LNCaP clone FGC (cell line): ENCODE measurements at regions not wholly inside any gene's neighbourhood (a gene's known extent, or its start where the extent isn't known, plus 50 kb on each side); places are given as distances from the start of the nearest gene placed in this dataset.
"Not testable (repeated sequence)": the region's sequence is repeated elsewhere in the genome, so short reads cannot be mapped to it uniquely, and the experiment has no call there.

ENCODE experiments used
- DNase-seq: peaks from one replicate; pipeline ENCODE4 v3.0.0-alpha.2; 2011; ENCODE audit warnings: low read depth
- H3K4me3 ChIP-seq: 2 replicates; pipeline ENCODE4 v1.5.1; 2011; ENCODE audit warnings: mild to moderate bottlenecking, low read depth, low read length, control low read depth

GRCh38 chr2:91515966-91516365 is 2824.5 kb downstream of the RPIA start:
- not testable (repeated sequence) for H3K4me3 ChIP-seq, DNase-seq

DNA sequence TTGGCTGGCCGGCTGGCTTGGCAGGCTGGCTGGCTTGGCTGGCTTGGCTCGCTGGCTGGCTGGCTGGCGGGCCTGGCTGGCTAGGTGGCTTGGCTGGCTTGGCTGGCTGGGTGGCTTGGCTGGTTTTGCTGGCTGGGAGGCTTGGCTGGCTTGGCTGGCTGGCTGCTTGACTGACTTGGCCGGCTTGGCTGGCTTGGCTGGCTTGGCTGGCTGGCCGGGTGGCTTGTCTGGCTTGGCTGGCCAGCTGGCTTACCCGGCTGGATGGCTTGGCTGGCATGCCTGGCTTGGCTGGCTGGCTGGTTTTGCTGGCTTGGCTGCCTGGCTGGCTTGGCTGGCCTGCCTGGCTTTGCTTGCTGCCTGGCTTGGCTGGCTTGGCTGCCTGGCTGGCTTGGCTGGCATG is 2825.2 kb downstream of the RPIA start:
- not testable (repeated sequence) for H3K4me3 ChIP-seq, DNase-seq

DNA sequence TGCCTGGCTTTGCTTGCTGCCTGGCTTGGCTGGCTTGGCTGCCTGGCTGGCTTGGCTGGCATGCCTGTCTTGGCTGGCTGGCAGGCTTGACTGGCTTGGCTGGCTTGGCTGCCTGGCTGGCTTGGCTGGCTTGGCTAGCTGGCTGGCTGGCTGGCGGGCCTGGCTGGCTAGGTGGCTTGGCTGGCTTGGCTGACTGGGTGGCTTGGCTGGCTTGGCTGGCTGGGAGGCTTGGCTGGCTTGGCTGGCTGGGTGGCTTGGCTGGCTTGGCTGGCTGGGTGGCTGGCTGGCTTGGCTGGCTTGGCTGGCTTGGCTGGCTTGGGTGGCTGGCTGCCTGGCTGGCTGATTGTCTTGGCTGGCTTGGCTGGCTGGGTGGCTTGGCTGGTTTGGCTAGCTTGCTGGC is 2826.4 kb downstream of the RPIA start:
- not testable (repeated sequence) for H3K4me3 ChIP-seq, DNase-seq

DNA sequence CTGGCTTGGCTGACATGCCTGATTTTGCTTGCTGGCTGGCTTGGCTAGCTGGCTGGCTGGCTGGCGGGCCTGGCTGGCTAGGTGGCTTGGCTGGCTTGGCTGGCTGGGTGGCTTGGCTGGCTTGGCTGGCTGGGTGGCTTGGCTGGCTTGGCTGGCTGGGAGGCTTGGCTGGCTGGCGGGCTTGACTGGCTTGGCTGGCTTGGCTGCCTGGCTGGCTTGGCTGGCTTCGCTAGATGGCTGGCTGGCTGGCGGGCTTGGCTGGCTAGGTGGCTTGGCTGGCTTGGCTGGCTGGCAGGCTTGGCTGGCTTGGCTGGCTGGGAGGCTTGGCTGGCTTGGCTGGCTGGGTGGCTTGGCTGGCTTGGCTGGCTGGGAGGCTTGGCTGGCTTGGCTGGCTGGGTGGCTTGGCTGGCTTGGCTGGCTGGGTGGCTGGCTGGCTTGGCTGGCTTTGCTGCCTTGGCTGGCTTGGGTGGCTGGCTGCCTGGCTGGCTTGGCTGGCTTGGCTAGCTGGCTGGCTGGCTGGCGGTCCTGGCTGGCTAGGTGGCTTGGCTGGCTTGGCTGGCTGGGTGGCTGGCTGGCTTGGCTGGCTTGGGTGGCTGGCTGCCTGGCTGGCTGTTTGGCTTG is 2827.0 kb downstream of the RPIA start:
- not testable (repeated sequence) for DNase-seq, H3K4me3 ChIP-seq

GRCh38 chr2:91519359-91519758 is 2827.9 kb downstream of the RPIA start:
- not testable (repeated sequence) for DNase-seq, H3K4me3 ChIP-seq

DNA sequence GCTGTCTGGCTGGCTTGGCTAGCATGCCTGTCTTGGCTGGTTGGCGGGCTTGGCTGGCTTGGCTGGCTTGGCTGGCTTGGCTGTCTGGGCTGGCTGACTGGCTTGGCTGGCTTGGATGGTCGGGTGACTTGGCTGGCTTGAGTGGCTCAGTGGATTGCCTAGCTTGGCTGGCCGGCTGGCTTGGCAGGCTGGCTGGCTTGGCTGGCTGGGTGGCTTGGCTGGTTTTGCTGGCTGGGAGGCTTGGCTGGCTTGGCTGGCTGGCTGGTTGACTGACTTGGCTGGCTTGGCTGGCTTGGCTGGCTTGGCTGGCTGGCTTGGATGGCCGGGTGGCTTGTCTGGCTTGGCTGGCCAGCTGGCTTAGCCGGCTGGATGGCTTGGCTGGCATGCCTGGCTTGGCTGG is 2828.4 kb downstream of the RPIA start:
- H3K4me3 ChIP-seq, DNase-seq: not testable (repeated sequence)

DNA sequence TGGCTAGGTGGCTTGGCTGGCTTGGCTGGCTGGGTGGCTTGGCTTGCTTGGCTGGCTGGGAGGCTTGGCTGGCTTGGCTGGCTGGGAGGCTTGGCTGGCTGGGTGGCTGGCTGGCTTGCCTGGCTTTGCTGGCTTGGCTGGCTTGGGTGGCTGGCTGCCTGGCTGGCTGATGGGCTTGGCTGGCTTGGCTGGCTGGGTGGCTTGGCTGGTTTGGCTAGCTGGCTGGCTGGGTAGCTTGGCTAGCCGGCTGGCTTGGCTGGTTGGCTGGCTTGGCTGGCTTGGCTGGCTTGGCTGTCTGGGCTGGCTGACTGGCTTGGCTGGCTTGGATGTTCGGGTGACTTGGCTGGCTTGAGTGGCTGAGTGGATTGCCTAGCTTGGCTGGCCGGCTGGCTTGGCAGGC is 2829.1 kb downstream of the RPIA start:
- not testable (repeated sequence) for DNase-seq, H3K4me3 ChIP-seq

GRCh38 chr2:91520972-91521535 is 2829.6 kb downstream of the RPIA start:
- not testable (repeated sequence) for H3K4me3 ChIP-seq

DNA sequence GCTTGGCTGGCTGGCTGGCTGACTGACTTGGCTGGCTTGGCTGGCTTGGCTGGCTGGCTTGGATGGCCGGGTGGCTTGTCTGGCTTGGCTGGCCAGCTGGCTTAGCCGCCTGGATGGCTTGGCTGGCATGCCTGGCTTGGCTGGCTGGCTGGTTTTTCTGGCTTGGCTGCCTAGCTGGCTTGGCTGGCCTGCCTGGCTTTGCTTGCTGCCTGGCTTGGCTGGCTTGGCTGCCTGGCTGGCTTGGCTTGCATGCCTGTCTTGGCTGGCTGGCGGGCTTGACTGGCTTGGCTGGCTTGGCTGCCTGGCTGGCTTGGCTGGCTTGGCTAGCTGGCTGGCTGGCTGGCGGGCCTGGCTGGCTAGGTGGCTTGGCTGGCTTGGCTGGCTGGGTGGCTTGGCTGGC is 2830.5 kb downstream of the RPIA start:
- not testable (repeated sequence) for H3K4me3 ChIP-seq, DNase-seq

More at GRCh38 chr2:91520972-91521535, 2829.6 kb downstream of the RPIA start:
- DNase-seq, result not testable (repeated sequence)

- DNase-seq, H3K4me3 ChIP-seq: not testable (repeated sequence)
Measured at GRCh38 chr2:91522877-91523276, 2831.4 kb downstream of the RPIA start.

DNA sequence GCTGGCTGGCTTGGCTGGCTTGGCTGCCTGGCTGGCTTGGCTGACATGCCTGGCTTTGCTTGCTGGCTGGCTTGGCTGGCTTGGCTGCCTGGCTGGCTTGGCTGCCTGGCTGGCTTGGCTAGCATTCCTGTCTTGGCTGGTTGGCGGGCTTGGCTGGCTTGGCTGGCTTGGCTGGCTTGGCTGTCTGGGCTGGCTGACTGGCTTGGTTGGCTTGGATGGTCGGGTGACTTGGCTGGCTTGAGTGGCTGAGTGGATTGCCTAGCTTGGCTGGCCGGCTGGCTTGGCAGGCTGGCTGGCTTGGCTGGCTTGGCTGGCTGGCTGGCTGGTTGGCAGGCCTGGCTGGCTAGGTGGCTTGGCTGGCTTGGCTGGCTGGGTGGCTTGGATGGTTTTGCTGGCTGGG is 2832.3 kb downstream of the RPIA start:
- not testable (repeated sequence) for DNase-seq, H3K4me3 ChIP-seq

DNA sequence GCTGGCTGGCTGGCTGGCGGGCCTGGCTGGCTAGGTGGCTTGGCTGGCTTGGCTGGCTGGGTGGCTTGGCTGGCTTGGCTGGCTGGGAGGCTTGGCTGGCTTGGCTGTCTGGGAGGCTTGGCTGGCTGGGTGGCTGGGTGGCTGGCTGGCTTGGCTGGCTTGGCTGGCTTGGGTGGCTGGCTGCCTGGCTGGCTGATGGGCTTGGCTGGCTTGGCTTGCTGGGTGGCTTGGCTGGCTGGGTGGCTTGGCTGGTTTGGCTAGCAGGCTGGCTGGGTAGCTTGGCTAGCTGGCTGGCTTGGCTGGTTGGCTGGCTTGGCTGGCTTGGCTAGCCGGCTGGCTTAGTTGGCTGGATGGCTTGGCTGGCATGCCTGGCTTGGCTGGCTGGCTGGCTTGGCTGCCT is 2834.1 kb downstream of the RPIA start:
- H3K4me3 ChIP-seq, DNase-seq: not testable (repeated sequence)

DNA sequence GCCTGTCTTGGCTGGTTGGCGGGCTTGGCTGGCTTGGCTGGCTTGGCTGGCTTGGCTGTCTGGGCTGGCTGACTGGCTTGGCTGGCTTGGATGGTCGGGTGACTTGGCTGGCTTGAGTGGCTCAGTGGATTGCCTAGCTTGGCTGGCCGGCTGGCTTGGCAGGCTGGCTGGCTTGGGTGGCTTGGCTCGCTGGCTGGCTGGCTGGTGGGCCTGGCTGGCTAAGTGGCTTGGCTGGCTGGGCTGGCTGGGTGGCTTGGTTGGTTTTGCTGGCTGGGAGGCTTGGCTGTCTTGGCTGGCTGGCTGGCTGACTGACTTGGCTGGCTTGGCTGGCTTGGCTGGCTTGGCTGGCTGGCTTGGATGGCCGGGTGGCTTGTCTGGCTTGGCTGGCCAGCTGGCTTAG is 2834.6 kb downstream of the RPIA start:
- not testable (repeated sequence) for DNase-seq, H3K4me3 ChIP-seq

DNA sequence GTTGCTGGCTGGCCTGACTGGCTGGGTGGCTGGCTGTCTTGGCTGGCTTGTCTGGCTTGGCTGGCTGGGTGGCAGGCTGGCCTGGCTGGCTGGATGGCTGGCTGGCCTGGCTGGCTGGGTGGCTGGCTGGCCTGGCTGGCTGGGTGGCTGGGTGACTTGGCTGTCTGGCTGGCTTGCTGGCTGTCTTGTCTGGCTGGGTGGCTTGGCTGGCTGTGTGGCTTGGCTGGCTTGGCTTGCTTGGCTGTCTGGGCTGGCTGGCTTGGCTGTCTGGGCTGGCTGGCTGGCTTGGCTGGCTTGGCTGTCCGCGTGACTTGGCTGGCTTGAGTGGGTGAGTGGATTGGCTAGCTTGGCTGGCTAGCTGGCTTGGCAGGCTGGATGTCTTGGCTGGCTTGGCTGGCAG is 2835.6 kb downstream of the RPIA start:
- DNase-seq, H3K4me3 ChIP-seq: not testable (repeated sequence)

DNA sequence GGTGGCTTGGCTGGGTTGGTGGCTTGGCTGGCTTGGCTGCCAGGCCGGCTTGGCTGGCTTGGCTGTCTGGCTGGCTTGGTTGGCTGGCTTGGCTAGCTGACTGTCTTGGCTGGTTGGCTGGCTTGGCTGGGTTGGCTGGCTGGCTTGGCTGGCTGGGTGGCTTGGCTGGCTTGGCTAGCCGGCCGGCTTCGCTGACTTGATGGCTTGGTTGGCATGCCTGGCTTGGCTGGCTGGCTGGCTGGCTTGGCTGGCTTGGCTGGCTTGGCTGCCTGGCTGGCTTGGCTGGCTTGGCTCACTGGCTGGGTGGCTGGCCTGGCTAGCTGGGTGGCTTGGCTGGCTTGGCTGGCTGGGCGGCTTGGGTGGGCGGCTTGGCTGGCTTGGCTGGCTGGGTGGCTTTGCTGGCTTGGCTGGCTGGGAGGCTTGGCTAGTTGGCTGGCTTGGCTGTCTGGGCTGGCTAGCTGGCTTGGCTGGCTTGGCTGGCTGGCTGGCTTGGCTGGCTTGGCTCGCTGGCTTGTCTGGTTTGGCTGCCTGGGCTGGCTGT is 2836.1 kb downstream of the RPIA start:
- not testable (repeated sequence) for DNase-seq, H3K4me3 ChIP-seq

DNA sequence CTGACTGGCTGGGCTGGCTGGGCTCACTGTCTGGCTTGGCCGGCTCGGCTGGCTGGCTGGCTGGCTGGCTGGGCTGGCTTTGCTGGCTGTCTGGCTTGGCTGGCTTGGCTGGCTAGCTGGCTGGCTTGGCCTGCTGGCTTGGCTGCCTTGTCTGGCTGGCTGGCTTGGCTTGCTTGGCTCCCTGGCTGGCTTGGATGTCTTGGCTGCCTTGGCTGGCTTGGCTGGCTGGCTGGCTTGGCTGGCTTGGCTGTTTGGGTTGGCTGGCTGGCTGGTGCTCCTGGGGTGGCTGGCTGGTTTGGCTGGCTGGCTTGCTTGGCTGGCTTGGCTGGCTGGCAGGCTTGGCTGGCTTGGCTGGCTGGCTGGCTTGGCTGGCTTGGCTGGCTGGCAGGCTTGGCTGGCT is 2836.9 kb downstream of the RPIA start:
- not testable (repeated sequence) for DNase-seq, H3K4me3 ChIP-seq

DNA sequence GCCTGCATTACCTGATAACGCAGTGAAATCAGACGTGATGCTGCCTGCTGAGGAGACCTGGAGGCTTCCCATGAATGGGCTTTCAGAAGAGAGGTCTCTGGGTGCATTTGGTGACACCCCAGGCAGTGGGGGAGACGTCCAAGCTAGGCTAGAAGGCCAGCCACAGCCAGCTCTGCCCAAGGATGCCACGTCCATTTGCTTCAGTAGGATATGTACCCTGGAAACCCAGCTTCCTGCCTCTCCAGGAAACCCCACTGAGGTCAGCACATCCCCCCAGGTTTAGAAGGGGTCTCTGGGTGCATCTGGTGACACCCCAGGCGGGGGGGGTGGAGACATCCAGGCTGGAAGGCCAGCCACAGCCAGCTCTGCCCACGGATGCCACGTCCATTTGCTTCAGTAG is 2844.6 kb downstream of the RPIA start:
- not testable (repeated sequence) for DNase-seq, H3K4me3 ChIP-seq

DNA sequence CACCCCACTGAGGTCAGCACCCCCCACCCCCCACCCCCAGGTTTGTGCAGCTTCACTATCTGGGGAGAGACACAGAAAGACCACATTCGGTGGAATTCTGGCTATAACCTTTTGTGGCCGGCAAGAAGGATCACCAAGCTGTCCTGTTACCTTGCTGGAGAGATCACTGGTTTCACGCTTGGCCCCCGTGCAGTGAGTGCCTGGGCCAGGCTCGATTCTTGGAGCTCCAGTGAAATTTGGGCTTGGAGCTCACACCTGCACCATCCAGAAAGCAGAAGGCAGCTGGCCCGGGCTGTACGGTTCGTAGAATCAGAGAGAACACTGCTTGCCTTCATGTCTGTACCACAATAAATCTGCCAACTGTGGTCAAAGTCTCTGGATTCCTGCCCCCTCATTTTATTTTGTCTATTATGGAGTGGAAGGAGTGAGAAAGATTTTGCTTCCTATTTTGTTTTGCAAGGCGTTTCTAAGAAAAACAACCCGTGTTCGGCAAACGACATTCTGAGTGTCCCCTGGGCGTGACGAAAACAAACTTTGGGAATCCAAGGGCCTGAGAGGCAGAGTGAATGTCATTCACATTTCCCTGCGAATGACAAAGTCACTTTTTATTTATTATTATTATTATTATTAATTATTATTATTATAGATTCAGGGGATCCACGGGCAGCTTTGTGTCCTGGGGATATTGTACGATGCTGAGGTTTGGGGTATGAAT is 2845.2 kb downstream of the RPIA start:
- not testable (repeated sequence) for H3K4me3 ChIP-seq, DNase-seq

DNA sequence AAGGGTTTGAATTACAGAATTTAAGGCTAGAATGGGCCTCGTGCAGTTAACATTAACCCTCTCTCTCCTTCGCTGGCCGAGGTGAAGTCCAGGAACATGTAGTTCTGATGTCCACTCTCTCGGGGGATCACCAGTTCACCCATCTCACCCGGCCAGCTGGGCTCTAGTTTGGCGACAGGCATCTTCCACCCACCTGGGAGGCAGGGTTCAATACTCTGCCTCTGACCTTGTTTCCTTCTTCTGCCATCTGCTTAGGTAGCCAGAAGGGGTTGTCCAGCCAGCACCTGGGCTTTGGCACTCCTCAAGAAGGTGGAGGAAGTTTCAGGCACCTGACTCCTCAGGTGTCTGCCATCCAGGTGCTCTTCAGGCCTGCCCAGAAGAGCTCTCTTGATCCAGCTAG is 2857.8 kb downstream of the RPIA start:
- DNase-seq, H3K4me3 ChIP-seq: not testable (repeated sequence)

GRCh38 chr2:91558234-91558633 is 2866.8 kb downstream of the RPIA start:
- not testable (repeated sequence) for DNase-seq, H3K4me3 ChIP-seq
